OCI-LY3 (cell line): ENCODE measurements at regions not wholly inside any gene's neighbourhood (a gene's known extent, or its start where the extent isn't known, plus 50 kb on each side); places are given as distances from the start of the nearest gene placed in this dataset.
"Not testable (repeated sequence)": the region's sequence is repeated elsewhere in the genome, so short reads cannot be mapped to it uniquely, and the experiment has no call there.

Source experiments
- EZH2phosphoT487 ChIP-seq: fragments of 200-600 bp; shearing (Covaris generic); IDR thresholded peaks from 2 replicates; pipeline ENCODE4 v1.6.1; 2018; ENCODE audit warnings: antibody characterized with exemption, mixed run types, low read depth
- TF ChIP-seq, protein P1 (sequence below): fragments of 200-600, 300-600 bp; sonication (generic); IDR thresholded peaks from 2 replicates; pipeline ENCODE4 v1.5.1; 2014; ENCODE audit warnings: antibody characterized with exemption, low read length, low read depth

DNA sequence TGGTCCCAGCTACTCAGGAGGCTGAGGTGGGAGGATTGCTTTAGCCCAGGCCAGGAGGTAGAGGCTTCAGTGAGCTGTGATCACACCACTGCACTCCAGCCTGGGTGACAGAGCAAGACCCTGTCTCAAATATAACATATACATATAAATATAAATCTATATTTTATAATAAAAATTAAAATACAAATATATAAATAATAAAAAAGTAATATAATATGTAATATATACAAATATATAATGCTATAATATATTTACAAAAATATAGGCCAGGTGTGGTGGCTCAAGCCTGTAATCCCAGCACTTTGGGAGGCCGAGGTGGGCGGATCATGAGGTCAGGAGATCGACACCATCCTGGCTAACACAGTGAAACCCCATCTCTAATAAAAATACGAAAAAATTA lies 131.4 kb downstream of the MFAP3L start:
- TF ChIP-seq, protein P1, sequence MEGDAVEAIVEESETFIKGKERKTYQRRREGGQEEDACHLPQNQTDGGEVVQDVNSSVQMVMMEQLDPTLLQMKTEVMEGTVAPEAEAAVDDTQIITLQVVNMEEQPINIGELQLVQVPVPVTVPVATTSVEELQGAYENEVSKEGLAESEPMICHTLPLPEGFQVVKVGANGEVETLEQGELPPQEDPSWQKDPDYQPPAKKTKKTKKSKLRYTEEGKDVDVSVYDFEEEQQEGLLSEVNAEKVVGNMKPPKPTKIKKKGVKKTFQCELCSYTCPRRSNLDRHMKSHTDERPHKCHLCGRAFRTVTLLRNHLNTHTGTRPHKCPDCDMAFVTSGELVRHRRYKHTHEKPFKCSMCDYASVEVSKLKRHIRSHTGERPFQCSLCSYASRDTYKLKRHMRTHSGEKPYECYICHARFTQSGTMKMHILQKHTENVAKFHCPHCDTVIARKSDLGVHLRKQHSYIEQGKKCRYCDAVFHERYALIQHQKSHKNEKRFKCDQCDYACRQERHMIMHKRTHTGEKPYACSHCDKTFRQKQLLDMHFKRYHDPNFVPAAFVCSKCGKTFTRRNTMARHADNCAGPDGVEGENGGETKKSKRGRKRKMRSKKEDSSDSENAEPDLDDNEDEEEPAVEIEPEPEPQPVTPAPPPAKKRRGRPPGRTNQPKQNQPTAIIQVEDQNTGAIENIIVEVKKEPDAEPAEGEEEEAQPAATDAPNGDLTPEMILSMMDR: not testable (repeated sequence)
- not testable (repeated sequence) for TF ChIP-seq EZH2phosphoT487
